GM10248 (cell line): ENCODE measurements at regions not wholly inside any gene's neighbourhood (a gene's known extent, or its start where the extent isn't known, plus 50 kb on each side); places are given as distances from the start of the nearest gene placed in this dataset.

ENCODE experiments used
- CTCF ChIA-PET: fragments of 300-600 bp; sonication (Branson Sonifier 250); formaldehyde crosslinking; extraction: SDS; loops from one replicate; lab custom pipeline; 2021; ENCODE audit warnings: antibody characterized with exemption; lab: Yijun Ruan, JAX
- POLR2A ChIA-PET: fragments of 350-650 bp; sonication (Branson Sonifier 250); formaldehyde crosslinking; extraction: SDS; loops from one replicate; lab custom pipeline; 2020; ENCODE audit warnings: antibody characterized with exemption; lab: Yijun Ruan, JAX
- DNase-seq: peaks from one replicate; pipeline ENCODE4 v3.0.0; 2012; ENCODE audit errors: extremely low spot score
- CTCF ChIP-seq: IDR thresholded peaks from 2 replicates; pipeline ENCODE4 v1.5.1; 2012; ENCODE audit warnings: mild to moderate bottlenecking, low read depth; ENCODE audit errors: extremely low read depth, missing control alignments, control extremely low read depth

GRCh38 chr20:1838556-1839279 is 56.5 kb upstream of the SIRPA start:
- POLR2A ChIA-PET = no interaction called here
- no peak for TF ChIP-seq CTCF
- CTCF ChIA-PET = interaction anchor here (1.3 kb wide), 1 partner anchor 41 kb away, joined by 3 read pairs; no protein-coding TSS in a partner anchor
- no peak for DNase-seq

GRCh38 chr20:1835186-1836035 is 59.8 kb upstream of the SIRPA start:
- TF ChIP-seq CTCF = no peak
- no peak for DNase-seq
- POLR2A ChIA-PET = no interaction called here
- CTCF ChIA-PET = no interaction called here

GRCh38 chr20:1833728-1834726 is 61.2 kb upstream of the SIRPA start:
- DNase-seq = no peak
- TF ChIP-seq CTCF = no peak
- POLR2A ChIA-PET = no interaction called here

GRCh38 chr20:1833216-1833615 is 62.0 kb upstream of the SIRPA start:
- no peak for TF ChIP-seq CTCF
- POLR2A ChIA-PET = no interaction called here
- CTCF ChIA-PET = interaction anchor here (1.9 kb wide), 1 partner anchor 9 kb away, joined by 7 read pairs; no protein-coding TSS in a partner anchor
- no peak for DNase-seq

More at GRCh38 chr20:1833728-1834726, 61.2 kb upstream of the SIRPA start:
- CTCF ChIA-PET = interaction anchor here (1.9 kb wide), 1 partner anchor 8 kb away, joined by 7 read pairs; no protein-coding TSS in a partner anchor

GRCh38 chr20:1832634-1833033 is 62.6 kb upstream of the SIRPA start:
- CTCF ChIA-PET = interaction anchor here (0.9 to 1.9 kb wide), 2 partner anchors 10 to 12 kb away, joined by 4 to 7 read pairs; no protein-coding TSS in a partner anchor
- DNase-seq = no peak

More at GRCh38 chr20:1832634-1833033, 62.6 kb upstream of the SIRPA start:
- POLR2A ChIA-PET = no interaction called here
- no peak for TF ChIP-seq CTCF
